IMR-90 (cell line): ENCODE measurements at regions not wholly inside any gene's neighbourhood (a gene's known extent, or its start where the extent isn't known, plus 50 kb on each side); places are given as distances from the start of the nearest gene placed in this dataset.

Experiments used
- ATAC-seq: fragments of 200-7000 bp; cut with Tn5 transposase; 2 replicates; pipeline ENCODE4 v1.9.1; 2020; ENCODE audit warnings: low read depth, mild to moderate bottlenecking, moderate library complexity
- BruUV-seq: library from RNA; stranded (reverse); fragments of 400-500 nt; replicated peaks from 2 replicates; lab custom pipeline; 2021; lab: Mats Ljungman, UMichigan
- CTCF ChIA-PET: fragments of 300-600 bp; formaldehyde crosslinking; extraction: SDS; loops from one replicate; lab custom pipeline; 2021; ENCODE audit warnings: antibody characterized with exemption; lab: Yijun Ruan, JAX
- POLR2A ChIA-PET: fragments of 300-600 bp; sonication (Branson Sonifier 250); formaldehyde crosslinking; loops from one replicate; lab custom pipeline; 2022; ENCODE audit warnings: antibody characterized with exemption; ENCODE audit not compliant: unreplicated experiment; lab: Charles Lee
- DNase-seq: peaks from one replicate; pipeline ENCODE4 v3.0.0; 2013
- H2AFZ ChIP-seq: replicated peaks from 2 replicates; pipeline ENCODE3; 2013; ENCODE audit warnings: low read length, mild to moderate bottlenecking; ENCODE audit not compliant: poor library complexity
- H2AK5ac ChIP-seq: 2 replicates; pipeline ENCODE4 v1.6.1; 2013; ENCODE audit warnings: low read depth, low read length, inconsistent platforms
- H2AK9ac ChIP-seq: replicated peaks from 2 replicates; pipeline ENCODE3; 2013; ENCODE audit warnings: mild to moderate bottlenecking, low read depth, low read length, moderate library complexity; ENCODE audit not compliant: poor library complexity
- H2BK120ac ChIP-seq: 2 replicates; pipeline ENCODE4 v1.6.1; 2013; ENCODE audit warnings: low read depth, low read length, inconsistent platforms
- H2BK15ac ChIP-seq: 3 replicates; pipeline ENCODE4 v1.6.1; 2013; ENCODE audit warnings: low read depth, low read length, inconsistent platforms
- H2BK20ac ChIP-seq: 2 replicates; pipeline ENCODE4 v1.6.1; 2013; ENCODE audit warnings: low read depth, mild to moderate bottlenecking, inconsistent platforms, low read length, moderate library complexity
- H2BK5ac ChIP-seq: 2 replicates; pipeline ENCODE4 v1.6.1; 2013; ENCODE audit warnings: mild to moderate bottlenecking, low read depth, low read length, inconsistent platforms; ENCODE audit not compliant: poor library complexity, severe bottlenecking
- H3K14ac ChIP-seq: replicated peaks from 2 replicates; pipeline ENCODE4 v1.6.1; 2013; ENCODE audit warnings: low read depth, low read length, inconsistent platforms
- H3K18ac ChIP-seq: 2 replicates; pipeline ENCODE4 v1.6.1; 2013; ENCODE audit warnings: low read depth, low read length, control low read depth
- H3K23ac ChIP-seq: 2 replicates; pipeline ENCODE4 v1.6.1; 2013; ENCODE audit warnings: low read depth, low read length, inconsistent platforms
- H3K27ac ChIP-seq: 2 replicates; pipeline ENCODE4 v1.5.1; 2013; ENCODE audit warnings: mild to moderate bottlenecking, control low read depth, low read length; ENCODE audit not compliant: insufficient read depth
- H3K27me3 ChIP-seq: 2 replicates; pipeline ENCODE4 v1.6.1; 2013; ENCODE audit warnings: low read length; ENCODE audit not compliant: control insufficient read depth, insufficient read depth
- H3K36me3 ChIP-seq: 2 replicates; pipeline ENCODE4 v1.6.1; 2013; ENCODE audit warnings: low read length, mixed read lengths; ENCODE audit not compliant: control insufficient read depth, insufficient read depth
- H3K4ac ChIP-seq: 2 replicates; pipeline ENCODE4 v1.6.1; 2013; ENCODE audit warnings: low read depth, low read length, inconsistent platforms
- H3K4me1 ChIP-seq: 2 replicates; pipeline ENCODE4 v1.6.1; 2013; ENCODE audit warnings: low read length, mixed read lengths; ENCODE audit not compliant: control insufficient read depth, insufficient read depth
- H3K4me2 ChIP-seq: 2 replicates; pipeline ENCODE4 v1.6.1; 2013; ENCODE audit warnings: low read depth, mild to moderate bottlenecking, control low read depth, low read length, moderate library complexity
- H3K4me3 ChIP-seq: 2 replicates; pipeline ENCODE4 v1.5.1; 2013; ENCODE audit warnings: low read depth, mild to moderate bottlenecking, control low read depth, low read length, moderate library complexity; ENCODE audit not compliant: insufficient read depth
- H3K56ac ChIP-seq: 2 replicates; pipeline ENCODE4 v1.6.1; 2013; ENCODE audit warnings: low read length, inconsistent platforms; ENCODE audit not compliant: insufficient read depth; ENCODE audit errors: extremely low read depth
- H3K79me1 ChIP-seq, 2 experiments: 2 replicates each; pipeline ENCODE4 v1.6.1; 2013; ENCODE audit warnings: low read length in 2 of 2, inconsistent platforms in 1 of 2, low read depth in 1 of 2
- H3K9ac ChIP-seq: 2 replicates; pipeline ENCODE4 v1.6.1; 2013; ENCODE audit warnings: low read depth, low read length, control low read depth
- H3K9me1 ChIP-seq: 2 replicates; pipeline ENCODE4 v1.6.1; 2013; ENCODE audit warnings: low read length, inconsistent platforms; ENCODE audit not compliant: insufficient read depth
- H3K9me3 ChIP-seq: 2 replicates; pipeline ENCODE4 v1.6.1; 2013; ENCODE audit warnings: low read length; ENCODE audit not compliant: control insufficient read depth, insufficient read depth
- H4K20me1 ChIP-seq: 2 replicates; pipeline ENCODE4 v1.6.1; 2013; ENCODE audit warnings: low read length, inconsistent platforms; ENCODE audit not compliant: insufficient read depth
- H4K5ac ChIP-seq: 2 replicates; pipeline ENCODE4 v1.6.1; 2013; ENCODE audit warnings: mild to moderate bottlenecking, low read depth, low read length, control low read depth
- H4K8ac ChIP-seq, 2 experiments: 2 replicates each; pipeline ENCODE4 v1.6.1; 2013; ENCODE audit warnings: low read depth in 2 of 2, low read length in 2 of 2, control low read depth in 1 of 2, inconsistent platforms in 1 of 2
- H4K91ac ChIP-seq: 2 replicates; pipeline ENCODE4 v1.6.1; 2013; ENCODE audit warnings: low read depth, low read length, inconsistent platforms; ENCODE audit not compliant: insufficient read depth
- BHLHE40 ChIP-seq: fragments of 150-350 bp; IDR thresholded peaks from 2 replicates; pipeline ENCODE4 v1.6.1; 2016; ENCODE audit warnings: mild to moderate bottlenecking, low read depth, low read length
- FOS ChIP-seq: fragments of 150-350 bp; IDR thresholded peaks from 2 replicates; pipeline ENCODE4 v1.6.1; 2016; ENCODE audit warnings: low read depth, low read length
- MAZ ChIP-seq: IDR thresholded peaks from 2 replicates; pipeline ENCODE4 v1.6.1; 2012; ENCODE audit warnings: low read depth, mild to moderate bottlenecking, low read length, improper control_type of control experiment, moderate library complexity, borderline replicate concordance
- MXI1 ChIP-seq: IDR thresholded peaks from 2 replicates; pipeline ENCODE4 v1.6.1; 2012; ENCODE audit warnings: low read depth, mild to moderate bottlenecking, low read length, moderate library complexity, borderline replicate concordance
- NFE2L2 ChIP-seq: fragments of 150-350 bp; IDR thresholded peaks from 2 replicates; pipeline ENCODE4 v1.6.1; 2016; ENCODE audit warnings: low read depth, mild to moderate bottlenecking, low read length
- POLR2A ChIP-seq: IDR thresholded peaks from 2 replicates; pipeline ENCODE4 v1.6.1; 2012; ENCODE audit warnings: mild to moderate bottlenecking, low read depth, low read length
- RFX5 ChIP-seq: IDR thresholded peaks from 2 replicates; pipeline ENCODE4 v1.8.0; 2012; ENCODE audit warnings: low read depth, mild to moderate bottlenecking, low read length, moderate library complexity
- SMC3 ChIP-seq: fragments of 150-350 bp; IDR thresholded peaks from 2 replicates; pipeline ENCODE4 v1.6.1; 2016; ENCODE audit warnings: low read depth, mild to moderate bottlenecking, antibody characterized with exemption, low read length, moderate library complexity
- WGBS, 2 experiments: methylation state at CpG; one replicate each; pipeline versions ENCODE4 v1.1.5 to v1.1.7; 2013; ENCODE audit warnings: missing lambda C conversion rate in 2 of 2; ENCODE audit not compliant: insufficient read length in 1 of 2; ENCODE audit errors: extremely low coverage in 2 of 2; 5-methylcytosine and 5-hydroxymethylcytosine counted together
- dilution Hi-C: fragments of 300-500 bp; cut with HindIII; formaldehyde crosslinking; loops from one replicate; pipeline ENCODE4 v1.14.3; 2018; ENCODE audit warnings: low sequenced_read_pairs; ENCODE audit not compliant: unreplicated experiment
- in situ Hi-C: fragments of 300-500 bp; cut with MboI; formaldehyde crosslinking; loops from 3 replicates; pipeline ENCODE4 v1.14.3; 2019; ENCODE audit warnings: low sequenced_read_pairs, inconsistent platforms, mixed read lengths
- intact Hi-C: fragments of 100-400 bp; cut with micrococcal nuclease; formaldehyde crosslinking; loops from 2 replicates; pipeline ENCODE4 v1.10.0; 2022

- ChIA-PET POLR2A (no interaction called here), CTCF (no interaction called here)
- H2AK5ac ChIP-seq: no peak overlapping the region
- no peak overlapping the region for H3K27ac ChIP-seq
- no peak overlapping the region for H4K91ac ChIP-seq
- H2BK120ac ChIP-seq: no peak overlapping the region
- H2BK15ac ChIP-seq: no peak overlapping the region
- no peak overlapping the region for H2BK5ac ChIP-seq
- no peak overlapping the region for H3K4me3 ChIP-seq
- H4K8ac ChIP-seq: no peak overlapping the region
- no peak overlapping the region for H3K14ac ChIP-seq
- no peak overlapping the region for H2AFZ ChIP-seq
- H3K79me1 ChIP-seq: no peaks in the 10 kb centered on the region
- H3K4me2 ChIP-seq: no peak overlapping the region
- no peaks in the 10 kb centered on the region for H3K36me3 ChIP-seq
- no peak overlapping the region for H3K56ac ChIP-seq
- no CpG with 5 or more reads among the region's 1 CpG for WGBS, 2 experiments
- no peaks in the 10 kb centered on the region for H3K9me1 ChIP-seq
- H3K18ac ChIP-seq: no peak overlapping the region
- dilution Hi-C loops: no loop called here
- DNase-seq: no peak
- BruUV-seq: no TSS peak
- in situ Hi-C loops: no loop called here
- no peaks in the 10 kb centered on the region for H4K20me1 ChIP-seq
- H3K9ac ChIP-seq: no peak overlapping the region
- H2AK9ac ChIP-seq: no peak overlapping the region
- H3K4me1 ChIP-seq: no peaks in the 10 kb centered on the region
- no peak overlapping the region for H3K4ac ChIP-seq
- TF ChIP-seq MXI1 (no peak), MAZ (no peak), NFE2L2 (no peak), SMC3 (no peak), FOS (no peak), RFX5 (no peak), POLR2A (no peak), BHLHE40 (no peak)
- H3K27me3 ChIP-seq: no peaks in the 10 kb centered on the region
- H3K9me3 ChIP-seq: no peaks in the 10 kb centered on the region
- no peak overlapping the region for H3K23ac ChIP-seq
- H2BK20ac ChIP-seq: no peak overlapping the region
- intact Hi-C loops: no loop called here
- no peak for ATAC-seq
- H4K5ac ChIP-seq: no peak overlapping the region
These were observed 251.7 kb downstream of the HNMT start for GRCh38 chr2:138215958-138216357.
